T1000 (cell line): ENCODE measurements at regions not wholly inside any gene's neighbourhood (a gene's known extent, or its start where the extent isn't known, plus 50 kb on each side); places are given as distances from the start of the nearest gene placed in this dataset.

Source experiments
- DNase-seq: peaks from one replicate; lab custom pipeline; 2025; ENCODE audit warnings: mixed read lengths; lab: John Stamatoyannopoulos, UW

DNA sequence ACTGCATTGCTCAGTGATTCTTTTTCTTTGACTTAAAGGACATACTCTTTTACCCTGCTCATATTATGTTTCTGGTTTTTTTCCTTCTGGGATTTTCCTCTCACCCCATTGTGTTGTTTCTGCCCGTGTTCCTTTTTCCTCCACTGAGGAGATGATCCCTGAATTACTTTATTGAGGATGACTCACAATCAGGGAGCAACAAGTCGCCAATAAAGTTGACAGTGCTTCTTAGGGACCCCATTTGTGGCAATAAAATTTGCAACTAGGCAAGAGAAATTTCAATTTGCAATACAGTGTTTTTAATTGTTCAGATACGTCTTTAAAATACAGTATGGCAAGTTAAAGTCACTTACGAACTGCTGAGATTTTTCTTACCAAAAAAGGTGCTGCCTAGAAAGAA is 217.9 kb downstream of the SOX4 start:
- no peak for DNase-seq

GRCh38 chr6:21816231-21816630 is 222.7 kb downstream of the SOX4 start:
- no peak for DNase-seq

DNA sequence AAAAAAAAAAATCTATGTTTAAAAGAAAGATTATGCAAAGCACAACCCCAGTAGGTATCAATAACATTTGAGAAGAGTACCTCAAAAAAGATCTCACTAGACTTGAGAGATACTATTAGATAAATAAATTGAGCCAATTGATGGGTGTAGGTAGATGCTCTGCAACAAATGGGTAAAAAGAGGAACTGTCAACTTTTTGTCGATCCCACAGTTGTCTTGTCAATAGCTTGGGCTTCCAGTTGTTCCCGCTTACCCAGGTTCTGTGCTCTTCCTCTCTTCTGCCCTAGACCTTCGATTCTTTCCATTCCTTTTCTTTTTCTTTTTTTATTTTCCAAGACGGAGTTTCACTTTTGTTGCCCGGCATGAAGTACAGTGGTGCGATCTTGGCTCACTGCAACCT is 226.9 kb downstream of the SOX4 start:
- no peak for DNase-seq

GRCh38 chr6:21823371-21823770 is 229.8 kb downstream of the SOX4 start:
- DNase-seq = no peak

DNA sequence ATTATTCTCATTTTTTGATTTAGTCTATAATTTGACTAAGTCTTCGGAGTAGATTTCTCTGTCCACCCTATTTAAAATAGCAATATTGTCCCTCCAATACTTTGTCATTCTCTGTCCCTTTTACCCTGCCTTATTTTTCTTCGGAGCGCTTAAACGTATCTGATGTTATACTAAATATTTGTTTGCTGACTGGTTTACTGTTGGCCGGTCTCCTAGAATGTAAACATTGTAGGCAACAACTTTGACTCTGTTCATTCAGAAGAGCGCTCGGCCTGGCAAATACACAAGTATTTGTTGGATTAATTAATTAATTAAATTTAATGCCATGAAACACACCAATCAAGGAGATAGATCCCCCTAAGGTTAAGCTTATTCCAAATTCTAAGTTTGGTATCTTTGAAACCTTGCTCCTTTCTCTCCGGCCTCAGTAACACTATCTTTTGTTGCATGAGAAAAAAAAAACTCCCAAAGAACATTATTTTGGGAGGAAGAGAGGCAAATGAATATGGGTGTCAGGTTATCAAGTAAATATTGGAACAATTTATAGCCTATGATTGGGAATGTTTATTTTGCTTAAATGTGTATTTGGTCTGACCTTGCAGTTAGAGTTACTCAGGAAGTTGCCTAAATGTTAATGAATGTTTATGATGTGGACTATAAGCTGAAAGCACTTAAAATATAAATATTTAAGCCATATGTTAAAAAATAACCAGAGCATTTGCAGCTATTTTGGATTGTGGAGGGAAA is 231.1 kb downstream of the SOX4 start:
- DNase-seq = no peak

DNA sequence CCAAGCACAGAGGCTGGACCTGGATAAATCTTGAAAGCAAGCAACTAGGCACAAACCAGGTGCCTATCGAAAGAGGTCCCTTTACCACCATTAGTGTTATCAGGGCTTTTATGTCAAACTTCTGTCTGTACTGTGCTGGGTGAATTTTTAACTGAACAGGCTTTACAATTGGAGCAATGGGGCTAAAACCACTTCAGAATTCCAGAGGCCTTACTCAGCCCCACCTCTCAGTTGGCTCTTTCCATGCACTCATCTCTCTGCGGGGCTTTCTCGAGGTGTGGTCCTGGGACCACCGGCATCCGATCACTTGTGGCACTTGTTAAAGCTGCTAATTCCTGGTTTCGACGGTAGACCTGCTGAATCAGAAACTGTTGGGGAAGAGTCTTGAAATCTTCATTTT is 232.5 kb downstream of the SOX4 start:
- no peak for DNase-seq

DNA sequence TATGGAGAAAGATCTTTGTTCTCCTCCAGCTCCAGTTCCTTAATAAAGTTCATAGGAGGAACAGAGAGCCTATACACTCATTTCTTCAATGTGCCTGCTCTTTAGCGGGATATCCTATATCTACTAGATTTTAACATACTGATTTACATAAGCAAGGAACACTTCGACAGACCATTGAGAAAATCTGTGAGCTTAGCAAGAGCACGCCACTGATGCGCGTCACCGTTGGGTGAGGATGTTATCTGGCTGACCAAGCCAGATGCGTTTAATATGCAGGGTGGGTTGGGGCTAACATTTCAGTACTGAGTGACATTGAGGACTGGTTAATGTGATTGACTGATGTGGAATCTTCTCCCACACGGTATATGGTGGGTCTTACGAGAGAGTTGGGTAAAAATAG is 233.4 kb downstream of the SOX4 start:
- DNase-seq = no peak

DNA sequence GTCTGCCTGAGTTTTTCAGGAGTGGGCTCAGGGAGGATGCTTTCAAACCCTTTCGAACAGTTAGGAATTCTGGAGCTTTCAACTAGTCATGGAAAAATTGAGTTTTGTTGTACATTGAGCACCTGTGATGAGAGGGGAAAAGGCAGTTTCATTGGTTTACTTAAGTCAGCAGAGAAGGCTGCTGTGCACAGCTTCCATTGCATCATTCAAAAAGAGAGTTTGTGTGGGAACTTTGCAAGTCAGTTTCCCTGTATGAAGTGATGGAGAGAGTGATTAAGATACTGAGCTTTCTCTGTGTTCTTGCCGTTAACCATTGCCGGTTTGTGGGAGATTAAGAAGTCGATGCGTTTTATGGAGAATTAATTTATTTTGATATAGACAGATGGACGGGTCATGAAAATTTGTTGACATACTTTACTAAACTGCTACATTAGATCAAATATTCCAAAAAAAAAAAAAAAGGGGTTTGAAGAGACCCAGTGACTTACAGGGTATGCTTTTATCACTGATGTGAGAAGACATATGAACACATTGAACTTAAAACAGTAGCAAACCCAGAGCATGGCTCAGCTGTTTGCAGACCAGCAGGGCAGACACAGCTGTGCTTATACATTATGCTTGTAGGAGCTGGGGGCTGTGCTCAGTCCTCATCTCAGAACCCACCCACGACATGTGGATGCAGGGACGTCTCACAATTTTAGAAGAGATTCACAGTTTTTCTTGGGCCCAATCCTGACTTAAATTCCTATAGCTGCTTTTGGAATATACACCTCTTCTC is 234.1 kb downstream of the SOX4 start:
- DNase-seq = no peak

GRCh38 chr6:21828704-21829103 is 235.2 kb downstream of the SOX4 start:
- no peak for DNase-seq

GRCh38 chr6:21829126-21829525 is 235.6 kb downstream of the SOX4 start:
- no peak for DNase-seq

GRCh38 chr6:21831521-21832291 is 238.2 kb downstream of the SOX4 start:
- no peak for DNase-seq

DNA sequence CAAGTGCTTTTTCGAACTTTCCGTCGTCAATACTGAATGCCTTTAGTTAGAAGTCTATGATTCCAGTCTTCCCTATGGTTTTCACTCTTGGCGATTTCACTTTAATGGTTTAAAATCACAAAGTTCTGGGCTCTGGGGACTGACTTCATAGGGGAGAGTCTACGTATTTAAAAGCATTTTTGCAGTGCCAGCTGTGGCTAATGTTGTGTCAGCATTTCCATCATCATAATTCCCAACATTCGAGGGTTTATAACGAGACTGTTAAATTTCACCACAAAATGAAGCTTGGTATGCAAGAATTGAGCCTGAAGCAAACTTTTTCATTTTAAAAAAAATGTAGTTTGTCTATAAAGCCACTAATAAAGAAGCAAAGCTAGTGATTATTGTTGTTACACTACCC is 242.7 kb downstream of the SOX4 start:
- DNase-seq = no peak

DNA sequence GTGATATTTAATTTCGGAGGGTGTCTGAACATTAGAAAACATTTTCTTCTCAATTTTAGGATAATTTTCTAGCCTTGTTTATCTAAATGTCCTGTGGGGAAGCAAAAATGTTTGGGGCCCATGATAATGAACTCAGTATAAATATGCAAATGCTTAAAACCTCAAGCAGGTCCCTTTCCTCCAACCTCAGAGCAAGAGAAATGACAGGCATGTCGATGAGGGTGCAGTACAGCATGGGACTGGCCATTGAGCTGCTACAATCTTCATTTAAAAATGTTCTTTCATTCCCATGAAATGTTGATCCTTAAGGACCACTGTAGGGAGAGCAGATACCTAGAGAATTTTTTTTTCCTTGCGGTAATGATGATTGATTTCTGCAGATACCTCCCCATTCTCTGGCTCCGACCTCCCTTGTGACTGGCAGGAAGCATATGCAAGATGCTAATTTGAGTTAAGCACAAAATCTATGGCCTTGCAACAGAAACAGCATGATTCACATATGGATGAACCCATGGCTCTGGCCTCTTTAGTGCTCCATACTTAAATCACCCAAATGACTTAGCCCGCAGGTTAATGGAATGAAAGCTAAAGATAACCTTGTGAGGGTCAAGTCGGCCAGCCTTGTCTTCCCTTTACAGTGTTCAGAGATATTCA is 243.3 kb downstream of the SOX4 start:
- no peak for DNase-seq

- no peak for DNase-seq
Measured at GRCh38 chr6:21840428-21840827, 246.9 kb downstream of the SOX4 start.

DNA sequence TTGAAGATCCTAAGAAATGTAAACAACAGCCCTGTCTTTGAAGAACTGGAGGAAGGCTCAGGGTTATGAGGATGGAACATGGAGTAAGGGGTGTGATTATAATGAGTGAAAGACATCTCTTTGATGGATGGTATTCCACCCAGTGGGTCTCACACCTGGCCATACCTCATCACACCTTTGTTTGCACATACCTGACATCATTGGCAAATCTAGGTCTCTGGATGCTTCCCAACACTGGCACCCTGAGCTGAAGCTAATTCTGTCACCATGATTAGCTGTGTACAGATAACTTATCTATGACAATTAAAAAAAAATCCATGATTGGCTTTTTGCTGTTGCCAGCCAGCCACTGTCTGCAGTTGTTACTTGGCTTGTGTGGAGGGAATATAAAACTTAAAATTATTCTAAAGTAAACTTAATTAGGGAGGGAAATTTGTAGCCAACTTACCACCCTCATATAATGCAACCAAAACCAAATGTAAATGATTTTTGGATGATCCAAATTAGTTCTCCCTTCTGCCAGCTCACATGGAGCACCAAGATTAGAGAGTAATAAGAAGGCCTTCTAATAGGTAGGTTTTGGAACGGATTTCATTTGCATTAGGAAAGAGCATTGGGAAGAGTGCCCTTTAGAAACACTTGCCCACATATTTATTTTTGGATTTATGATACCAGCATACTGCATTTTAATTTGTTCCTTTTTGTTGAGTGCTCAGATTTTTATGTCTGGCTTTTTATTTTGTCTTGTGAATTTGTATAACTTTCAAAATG is 249.5 kb downstream of the SOX4 start:
- no peak for DNase-seq

- no peak for DNase-seq
Measured at GRCh38 chr6:21844120-21844917, 250.8 kb downstream of the SOX4 start.

GRCh38 chr6:21845018-21845417 is 251.5 kb downstream of the SOX4 start:
- no peak for DNase-seq

GRCh38 chr6:21845439-21846140 is 252.0 kb downstream of the SOX4 start:
- no peak for DNase-seq

GRCh38 chr6:21846541-21847451 is 253.2 kb downstream of the SOX4 start:
- DNase-seq = no peak
